ENCODE measurements at regions not wholly inside any gene's neighbourhood (a gene's known extent, or its start where the extent isn't known, plus 50 kb on each side); places are given as distances from the start of the nearest gene placed in this dataset.

DNA sequence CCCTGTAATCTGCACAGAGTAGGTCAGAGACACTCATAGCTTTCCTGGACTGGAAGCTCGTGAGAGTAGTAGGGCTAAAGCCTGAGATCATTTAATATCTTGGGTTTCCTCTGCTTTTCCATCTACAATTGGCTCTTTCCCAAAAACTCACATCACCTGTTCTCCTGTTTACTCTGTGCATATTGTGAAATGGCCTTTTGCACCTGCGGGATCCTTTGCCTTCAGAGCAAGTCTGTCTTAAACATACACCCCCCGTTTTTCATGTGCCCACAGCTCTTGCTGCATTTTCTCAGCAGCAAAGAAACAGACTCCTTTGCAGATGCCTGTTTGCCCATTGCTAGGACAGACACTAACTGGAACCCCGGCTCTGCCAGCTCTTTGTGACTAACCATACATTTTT lies 608.3 kb upstream of the PCDH10 start:
- TF ChIP-seq CTCF (IDR thresholded peaks at IDR 0.05) (no peak), POLR2AphosphoS5 (IDR thresholded peaks at IDR 0.05) (no peak), POLR2A (IDR thresholded peaks at IDR 0.05) (no peak)

Data from sigmoid colon (tissue), 4 donors.